CD4-positive, CD25-positive, alpha-beta regulatory T cell (primary cell): ENCODE measurements at regions not wholly inside any gene's neighbourhood (a gene's known extent, or its start where the extent isn't known, plus 50 kb on each side); places are given as distances from the start of the nearest gene placed in this dataset.

Experiments
- ATAC-seq, 2 donors: fragments of 150-1000 bp; cut with Tn5 transposase; one replicate each; pipeline ENCODE4 v1.10.0; 2021; ENCODE audit warnings: low read depth in 2 of 2, moderate number of reproducible peaks in 2 of 2, moderate library complexity in 1 of 2
- DNase-seq, 3 donors: peaks; one replicate each; pipeline versions ENCODE4 v3.0.0 to v3.0.0-alpha.2; 2012 to 2022; ENCODE audit warnings: mixed read lengths in 1 of 3
- H3K27ac ChIP-seq: one replicate; pipeline ENCODE4 v1.7.0; 2013; ENCODE audit warnings: mild to moderate bottlenecking, low read length; ENCODE audit not compliant: insufficient read depth, poor library complexity, severe bottlenecking
- H3K27me3 ChIP-seq: one replicate; pipeline ENCODE4 v1.7.0; 2013; ENCODE audit warnings: low read length; ENCODE audit not compliant: control insufficient read depth, insufficient read depth
- H3K36me3 ChIP-seq: one replicate; pipeline ENCODE4 v1.7.0; 2013; ENCODE audit warnings: mild to moderate bottlenecking, low read length, moderate library complexity; ENCODE audit not compliant: control insufficient read depth, insufficient read depth
- H3K4me1 ChIP-seq: 2 replicates; pipeline ENCODE4 v1.7.0; 2013; ENCODE audit warnings: mild to moderate bottlenecking, low read length; ENCODE audit not compliant: insufficient read depth, control insufficient read depth, poor library complexity, severe bottlenecking
- H3K4me3 ChIP-seq: one replicate; pipeline ENCODE4 v1.7.0; 2013; ENCODE audit warnings: low read depth, mild to moderate bottlenecking, low read length, moderate library complexity
- H3K9me3 ChIP-seq, 2 experiments: 1 replicate in 1 of 2; 2 replicates in 1 of 2; pipeline ENCODE4 v1.7.0; 2013; ENCODE audit warnings: low read length in 2 of 2, mild to moderate bottlenecking in 1 of 2, moderate library complexity in 1 of 2; ENCODE audit not compliant: control insufficient read depth in 2 of 2
- H3K27ac Mint-ChIP-seq, 3 donors: one replicate each; pipeline ENCODE4 v1.8.0; 2020 to 2022; ENCODE audit warnings: mild to moderate bottlenecking in 3 of 3, mixed read lengths in 3 of 3, moderate library complexity in 2 of 3
- H3K27me3 Mint-ChIP-seq: one replicate; pipeline ENCODE4 v1.8.0; 2022; ENCODE audit warnings: mild to moderate bottlenecking, mixed read lengths
- H3K36me3 Mint-ChIP-seq: one replicate; pipeline ENCODE4 v1.8.0; 2020; ENCODE audit warnings: mixed read lengths
- H3K4me1 Mint-ChIP-seq, 4 donors: one replicate each; pipeline ENCODE4 v1.8.0; 2020 to 2022; ENCODE audit warnings: mixed read lengths in 4 of 4, mild to moderate bottlenecking in 1 of 4
- H3K4me3 Mint-ChIP-seq, 4 donors: one replicate each; pipeline ENCODE4 v1.8.0; 2020 to 2022; ENCODE audit warnings: mild to moderate bottlenecking in 4 of 4, mixed read lengths in 4 of 4, moderate library complexity in 3 of 4
- H3K9me3 Mint-ChIP-seq, 7 donors: one replicate each; pipeline ENCODE4 v1.8.0; 2020 to 2022; ENCODE audit warnings: mixed read lengths in 7 of 7, mild to moderate bottlenecking in 3 of 7, moderate library complexity in 2 of 7

DNA sequence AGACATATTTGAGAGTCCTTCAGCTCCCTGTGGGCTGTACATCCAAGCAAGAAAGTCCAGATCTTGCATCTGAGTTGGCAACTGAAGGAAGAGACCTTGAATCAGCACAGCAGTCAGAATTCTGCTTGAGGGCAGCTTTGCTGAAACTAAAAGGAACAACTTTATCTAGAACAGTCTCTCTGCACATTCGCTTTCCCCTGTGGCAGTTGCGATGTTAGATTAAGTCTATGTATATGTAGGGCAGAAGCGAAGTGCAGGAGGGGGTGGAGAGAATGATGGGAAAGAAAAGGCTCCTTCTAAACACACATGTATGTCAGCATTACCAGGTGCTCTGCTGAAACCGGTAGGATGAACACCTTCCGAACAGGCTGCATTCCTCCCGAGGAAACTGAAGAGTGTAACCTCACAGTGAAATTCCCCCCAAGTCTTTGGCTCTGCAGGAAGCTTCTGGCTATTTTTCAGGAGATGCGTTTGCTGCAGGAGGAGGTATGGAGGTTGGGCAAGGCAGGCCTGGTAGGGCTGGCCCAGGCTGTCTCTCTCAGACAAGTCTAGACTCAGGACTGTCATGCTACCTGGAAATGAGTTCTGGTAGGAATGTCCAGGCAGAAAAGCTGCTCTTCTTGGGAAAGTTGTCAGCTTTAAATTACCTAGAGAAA lies 70.0 kb upstream of the ATL2 start:
- DNase-seq, result no peak
- no peaks in the 10 kb centered on the region for H3K27me3 ChIP-seq
- H3K9me3 ChIP-seq, result no peaks in the 10 kb centered on the region
- no peak overlapping the region for H3K4me3 ChIP-seq
- Mint-ChIP-seq H3K9me3 (no peaks in the 10 kb centered on the region), H3K4me3 (no peak overlapping the region), H3K36me3 (no peaks in the 10 kb centered on the region), H3K27me3 (peaks cover 25% of the 10 kb centered on the region), H3K4me1 (no peaks in the 10 kb centered on the region), H3K27ac (no peak overlapping the region)
- no peak for ATAC-seq
- no peak overlapping the region for H3K27ac ChIP-seq
- H3K4me1 ChIP-seq, result no peaks in the 10 kb centered on the region
- no peaks in the 10 kb centered on the region for H3K36me3 ChIP-seq

DNA sequence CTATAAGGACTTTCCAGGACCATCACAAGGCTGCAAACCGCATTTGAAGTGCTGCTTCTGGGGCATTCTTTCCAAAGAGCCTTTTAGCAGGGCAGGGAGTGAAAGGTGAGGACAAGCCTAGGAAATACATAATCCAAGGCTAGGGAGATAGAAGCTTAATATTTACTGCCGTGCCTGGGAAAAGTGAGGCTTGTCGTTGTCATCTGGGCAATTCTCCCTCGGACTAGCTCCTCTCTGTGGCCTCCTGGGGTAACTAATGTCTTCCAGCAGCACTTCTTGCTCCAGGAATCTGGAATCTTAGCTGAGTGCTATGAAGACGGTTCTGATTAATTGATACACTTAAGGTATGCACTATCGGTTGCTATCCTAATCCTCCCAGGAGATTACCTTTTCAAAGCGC lies 69.3 kb upstream of the ATL2 start:
- H3K36me3 Mint-ChIP-seq, result no peaks in the 10 kb centered on the region
- no peak overlapping the region for H3K27ac ChIP-seq
- no peak overlapping the region for H3K27ac Mint-ChIP-seq
- no peak for DNase-seq
- H3K4me3 Mint-ChIP-seq, result no peak overlapping the region
- no peaks in the 10 kb centered on the region for H3K9me3 Mint-ChIP-seq
- H3K27me3 Mint-ChIP-seq, result peaks cover 26% of the 10 kb centered on the region
- H3K36me3 ChIP-seq, result no peaks in the 10 kb centered on the region
- H3K4me1 Mint-ChIP-seq, result no peaks in the 10 kb centered on the region
- H3K4me1 ChIP-seq, result no peaks in the 10 kb centered on the region
- no peaks in the 10 kb centered on the region for H3K27me3 ChIP-seq
- H3K4me3 ChIP-seq, result no peak overlapping the region
- H3K9me3 ChIP-seq, result no peaks in the 10 kb centered on the region
- no peak for ATAC-seq

DNA sequence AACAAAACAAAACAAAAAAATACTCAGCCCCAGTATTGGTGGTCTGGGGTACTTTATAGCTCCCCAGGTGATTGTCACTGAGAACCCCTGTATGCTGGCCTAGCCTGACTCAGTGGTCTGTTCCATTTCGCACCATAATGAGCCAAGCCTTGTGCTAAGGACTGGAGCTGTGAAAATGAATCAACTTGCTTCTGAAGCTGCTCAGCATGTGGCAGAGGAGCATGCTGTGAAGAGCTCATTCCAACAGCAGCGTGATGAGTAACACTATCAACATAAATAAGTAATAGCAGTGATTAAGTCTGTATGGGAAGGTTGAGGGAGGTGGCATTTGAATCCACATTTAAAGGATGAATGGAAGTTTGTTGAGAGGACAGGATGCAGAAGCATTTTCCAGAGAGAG lies 67.2 kb upstream of the ATL2 start:
- H3K27me3 ChIP-seq, result no peaks in the 10 kb centered on the region
- Mint-ChIP-seq H3K27me3 (peaks cover 32% of the 10 kb centered on the region), H3K27ac (no peak overlapping the region), H3K4me3 (no peak overlapping the region), H3K36me3 (no peaks in the 10 kb centered on the region), H3K9me3 (no peaks in the 10 kb centered on the region), H3K4me1 (no peaks in the 10 kb centered on the region)
- H3K4me3 ChIP-seq, result no peak overlapping the region
- no peaks in the 10 kb centered on the region for H3K9me3 ChIP-seq
- DNase-seq (no peak), ATAC-seq (no peak)
- H3K4me1 ChIP-seq, result no peaks in the 10 kb centered on the region
- no peaks in the 10 kb centered on the region for H3K36me3 ChIP-seq
- no peak overlapping the region for H3K27ac ChIP-seq

DNA sequence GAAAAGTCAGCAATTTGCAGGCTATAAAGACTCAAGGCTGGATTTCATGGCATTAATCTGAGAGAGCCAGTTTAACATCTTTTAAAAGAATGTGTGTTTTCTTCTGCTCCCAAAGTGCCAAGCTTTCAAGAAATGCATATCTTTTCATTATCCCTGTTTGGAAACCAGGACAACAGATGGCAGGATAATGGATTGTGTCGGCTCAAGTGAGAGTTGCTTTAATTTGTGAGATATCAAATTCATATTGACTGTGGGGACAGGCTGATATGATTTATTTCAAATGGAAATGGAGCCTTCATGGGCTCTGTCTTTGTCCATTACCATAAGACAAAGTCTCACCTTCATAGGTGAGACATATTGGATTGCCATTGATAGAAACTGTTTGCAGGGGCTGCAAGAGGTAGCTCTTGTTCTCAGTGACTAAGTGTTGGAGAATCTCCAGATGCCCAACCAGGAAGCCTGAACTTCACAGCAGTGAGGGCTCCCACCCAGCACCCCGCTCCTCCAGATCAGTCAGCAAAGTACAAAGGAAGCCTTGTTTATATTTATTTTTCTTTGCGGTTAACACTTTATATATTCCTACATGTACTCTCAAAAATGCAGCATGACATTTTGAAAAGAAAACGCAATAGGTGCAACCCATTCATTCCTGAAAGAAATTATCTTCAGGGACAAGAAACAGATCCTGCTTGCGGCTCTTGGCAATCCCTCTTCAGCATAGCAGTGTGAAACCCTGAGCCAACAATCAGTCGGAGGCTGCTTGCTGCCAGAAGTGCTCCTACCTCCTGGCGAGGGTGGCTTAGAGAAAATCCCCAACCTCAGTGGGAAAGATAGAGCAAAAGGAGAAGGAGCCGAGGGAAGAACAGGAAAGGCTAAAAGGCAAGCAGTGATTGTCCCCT lies 65.8 kb upstream of the ATL2 start:
- Histone ChIP-seq H3K36me3 (no peaks in the 10 kb centered on the region), H3K4me3 (no peak overlapping the region), H3K27me3 (no peaks in the 10 kb centered on the region), H3K9me3 (no peaks in the 10 kb centered on the region), H3K4me1 (no peaks in the 10 kb centered on the region), H3K27ac (no peak overlapping the region)
- H3K9me3 Mint-ChIP-seq, result peaks cover 0 to 4% (median 0%) of the 10 kb centered on the region in 7 donors
- no peak overlapping the region for H3K4me3 Mint-ChIP-seq
- H3K36me3 Mint-ChIP-seq, result no peaks in the 10 kb centered on the region
- ATAC-seq (no peak), DNase-seq (no peak)
- H3K27me3 Mint-ChIP-seq, result peaks cover 39% of the 10 kb centered on the region
- no peak overlapping the region for H3K27ac Mint-ChIP-seq
- no peaks in the 10 kb centered on the region for H3K4me1 Mint-ChIP-seq

DNA sequence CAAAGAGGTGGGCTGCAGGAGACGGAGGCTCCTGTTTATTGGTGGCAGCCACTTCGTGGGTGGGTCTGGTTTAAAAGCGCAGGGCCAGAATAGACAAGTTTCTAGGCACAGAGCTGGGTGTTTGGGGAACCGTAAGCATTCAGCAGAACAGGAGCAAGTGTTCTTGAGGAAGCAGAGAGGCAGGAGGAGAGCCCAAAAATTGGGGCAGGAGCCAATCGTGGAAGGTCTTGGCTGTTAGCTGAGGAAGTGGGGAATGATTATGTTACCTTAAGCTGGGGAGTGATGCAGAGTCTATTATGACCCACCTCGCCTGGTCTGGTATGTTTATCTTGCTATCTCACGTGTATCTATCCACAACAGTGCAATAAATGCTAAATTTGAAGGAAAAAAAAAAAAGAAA lies 64.3 kb upstream of the ATL2 start:
- Mint-ChIP-seq H3K36me3 (no peaks in the 10 kb centered on the region), H3K4me1 (no peaks in the 10 kb centered on the region), H3K9me3 (peaks cover 0 to 4% (median 0%) of the 10 kb centered on the region in 7 donors), H3K27me3 (peaks cover 45% of the 10 kb centered on the region), H3K27ac (no peak overlapping the region), H3K4me3 (no peak overlapping the region)
- H3K27me3 ChIP-seq, result peaks cover 2% of the 10 kb centered on the region
- no peaks in the 10 kb centered on the region for H3K4me1 ChIP-seq
- no peaks in the 10 kb centered on the region for H3K9me3 ChIP-seq
- ATAC-seq (no peak), DNase-seq (no peak)
- H3K27ac ChIP-seq, result no peak overlapping the region
- no peaks in the 10 kb centered on the region for H3K36me3 ChIP-seq
- no peak overlapping the region for H3K4me3 ChIP-seq

DNA sequence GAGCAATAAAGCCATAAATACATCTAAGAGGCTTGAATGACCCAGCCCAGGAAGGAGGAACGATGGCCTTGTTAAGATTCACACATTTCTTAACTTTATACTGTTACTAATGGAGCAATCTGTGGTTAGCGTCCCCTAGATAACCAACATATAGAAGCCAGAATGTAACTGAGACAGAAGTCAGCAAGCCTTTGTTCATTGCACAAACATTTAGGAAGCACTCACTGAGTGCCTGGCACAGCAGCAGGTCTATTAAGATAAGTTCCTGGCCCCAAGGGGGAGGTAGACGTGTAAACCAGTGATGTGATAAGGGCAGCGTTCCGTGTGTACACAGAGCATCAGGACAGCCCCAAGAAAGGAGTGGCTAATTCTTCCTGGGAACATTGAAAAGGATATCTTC lies 63.6 kb upstream of the ATL2 start:
- H3K4me3 Mint-ChIP-seq, result no peak overlapping the region
- no peak for DNase-seq
- Histone ChIP-seq H3K36me3 (no peaks in the 10 kb centered on the region), H3K27ac (no peak overlapping the region), H3K27me3 (peaks cover 9% of the 10 kb centered on the region), H3K4me1 (no peaks in the 10 kb centered on the region), H3K4me3 (no peak overlapping the region), H3K9me3 (no peaks in the 10 kb centered on the region)
- no peaks in the 10 kb centered on the region for H3K36me3 Mint-ChIP-seq
- no peaks in the 10 kb centered on the region for H3K4me1 Mint-ChIP-seq
- ATAC-seq, result no peak
- H3K9me3 Mint-ChIP-seq, result peaks cover 0 to 4% (median 0%) of the 10 kb centered on the region in 7 donors
- peaks cover 44% of the 10 kb centered on the region for H3K27me3 Mint-ChIP-seq
- no peak overlapping the region for H3K27ac Mint-ChIP-seq

DNA sequence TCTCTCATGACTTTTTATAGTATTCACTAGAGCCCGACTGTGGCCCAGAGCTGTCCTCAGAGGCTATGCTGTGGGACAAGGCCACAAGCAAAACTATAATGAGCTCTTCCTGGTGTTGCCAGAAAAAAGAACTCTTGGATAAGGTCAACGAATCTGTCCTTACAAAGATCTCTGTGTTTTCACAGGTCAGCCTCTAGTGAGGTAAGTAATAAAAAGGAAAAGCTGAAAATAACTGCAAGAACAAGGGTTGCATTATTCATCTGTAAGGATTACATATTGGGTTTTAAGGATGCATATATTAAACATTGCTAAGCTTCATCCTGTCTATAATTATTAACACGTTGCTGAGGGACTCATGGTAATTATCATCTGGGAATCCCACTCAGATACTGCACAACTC lies 62.8 kb upstream of the ATL2 start:
- Mint-ChIP-seq H3K9me3 (peaks cover 0 to 4% (median 0%) of the 10 kb centered on the region in 7 donors), H3K27ac (no peak overlapping the region), H3K27me3 (peaks cover 51% of the 10 kb centered on the region), H3K4me1 (no peaks in the 10 kb centered on the region), H3K4me3 (no peak overlapping the region), H3K36me3 (no peaks in the 10 kb centered on the region)
- Histone ChIP-seq H3K36me3 (no peaks in the 10 kb centered on the region), H3K27ac (no peak overlapping the region), H3K27me3 (peaks cover 12% of the 10 kb centered on the region), H3K4me3 (no peak overlapping the region), H3K4me1 (no peaks in the 10 kb centered on the region), H3K9me3 (no peaks in the 10 kb centered on the region)
- ATAC-seq (no peak), DNase-seq (no peak)
